B cell (primary cell): ENCODE measurements at regions not wholly inside any gene's neighbourhood (a gene's known extent, or its start where the extent isn't known, plus 50 kb on each side); places are given as distances from the start of the nearest gene placed in this dataset.

Source experiments
- ATAC-seq: fragments of 200-7000 bp; cut with Tn5 transposase; one replicate; pipeline ENCODE4 v1.10.0; 2021; ENCODE audit warnings: low read depth, mild to moderate bottlenecking, moderate number of reproducible peaks, moderate library complexity
- CTCF ChIA-PET: fragments of 350-600 bp; sonication (Branson Sonifier 250); formaldehyde crosslinking; loops from one replicate; lab custom pipeline; 2021; ENCODE audit warnings: antibody characterized with exemption, inconsistent platforms; lab: Charles Lee
- POLR2A ChIA-PET: fragments of 350-600 bp; sonication (Branson Sonifier 250); formaldehyde crosslinking; loops from one replicate; lab custom pipeline; 2021; ENCODE audit warnings: antibody characterized with exemption; lab: Charles Lee
- DNase-seq: peaks from one replicate; pipeline ENCODE4 v3.0.0; 2013
- H2AFZ ChIP-seq: 2 replicates; pipeline ENCODE4 v1.6.1; 2012; ENCODE audit warnings: mild to moderate bottlenecking, low read depth, low read length; ENCODE audit not compliant: insufficient read depth, poor library complexity, severe bottlenecking
- H3K27ac ChIP-seq, 2 donors: 1 replicate in 1 of 2; 2 replicates in 1 of 2; pipeline ENCODE4 v1.5.1; 2012 to 2013; ENCODE audit warnings: low read length in 2 of 2, mild to moderate bottlenecking in 2 of 2, moderate library complexity in 1 of 2
- H3K27me3 ChIP-seq, 4 experiments: fragments of 200-600 bp in 1 of 4; sonication (generic) in 1 of 4; replicated peaks in 1 of 4; 1 replicate in 2 of 4; 2 replicates in 2 of 4; pipeline versions ENCODE4 v1.6.1 to v1.7.0; 2013 to 2016; ENCODE audit warnings: low read length in 3 of 4, mild to moderate bottlenecking in 2 of 4, mixed read lengths in 1 of 4, moderate library complexity in 1 of 4; ENCODE audit not compliant: insufficient read depth in 4 of 4, control insufficient read depth in 3 of 4; ENCODE audit errors: control extremely low read depth in 1 of 4
- H3K36me3 ChIP-seq, 2 experiments: replicated peaks in 1 of 2; 1 replicate in 1 of 2; 2 replicates in 1 of 2; pipeline versions ENCODE4 v1.6.1 to v1.7.1; 2013; ENCODE audit warnings: low read length in 1 of 2; ENCODE audit not compliant: insufficient read depth in 2 of 2, control insufficient read depth in 1 of 2; ENCODE audit errors: control extremely low read depth in 1 of 2, extremely low read depth in 1 of 2
- H3K4me1 ChIP-seq, 2 donors: fragments of 200-600 bp in 1 of 2; sonication (generic) in 1 of 2; 1 replicate in 1 of 2; 2 replicates in 1 of 2; pipeline versions ENCODE4 v1.5.1 to v1.6.1; 2013 to 2017; ENCODE audit warnings: low read length in 2 of 2; ENCODE audit not compliant: control insufficient read depth in 2 of 2, insufficient read depth in 2 of 2
- H3K4me2 ChIP-seq: replicated peaks from 2 replicates; pipeline ENCODE3; 2012; ENCODE audit warnings: mild to moderate bottlenecking, low read depth, low read length; ENCODE audit not compliant: poor library complexity, severe bottlenecking
- H3K4me3 ChIP-seq, 5 experiments: fragments of 200-600 bp in 1 of 5; sonication (generic) in 1 of 5; 1 replicate in 3 of 5; 2 replicates in 2 of 5; pipeline versions ENCODE4 v1.5.1 to v1.7.0; 2011 to 2016; ENCODE audit warnings: low read length in 4 of 5, mild to moderate bottlenecking in 4 of 5, low read depth in 2 of 5, control low read depth in 1 of 5, moderate library complexity in 1 of 5; ENCODE audit not compliant: insufficient read depth in 1 of 5; ENCODE audit errors: control extremely low read depth in 1 of 5, extremely low read depth in 1 of 5
- H3K79me2 ChIP-seq: fragments of 200-600 bp; sonication (generic); one replicate; pipeline ENCODE4 v1.6.0; 2016; ENCODE audit warnings: low read length; ENCODE audit not compliant: control insufficient read depth, insufficient read depth
- H3K9ac ChIP-seq: fragments of 200-600 bp; sonication (generic); 2 replicates; pipeline ENCODE4 v1.6.1; 2017; ENCODE audit warnings: mild to moderate bottlenecking, low read length, moderate library complexity
- H3K9me3 ChIP-seq, 3 donors: one replicate each; pipeline versions ENCODE4 v1.6.1 to v1.7.1; 2013; ENCODE audit warnings: low read length in 2 of 3; ENCODE audit not compliant: control insufficient read depth in 2 of 3, insufficient read depth in 1 of 3; ENCODE audit errors: control extremely low read depth in 1 of 3
- H4K20me1 ChIP-seq: 2 replicates; pipeline ENCODE4 v1.6.0; 2012; ENCODE audit warnings: mild to moderate bottlenecking, low read length; ENCODE audit not compliant: insufficient read depth, control insufficient read depth, poor library complexity, severe bottlenecking
- H3K27ac Mint-ChIP-seq: one replicate; pipeline ENCODE4 v1.8.0; 2021; ENCODE audit warnings: mixed read lengths
- H3K27me3 Mint-ChIP-seq: one replicate; pipeline ENCODE4 v1.8.0; 2021; ENCODE audit warnings: mixed read lengths
- H3K4me1 Mint-ChIP-seq: one replicate; pipeline ENCODE4 v1.8.0; 2021; ENCODE audit warnings: mixed read lengths
- H3K4me3 Mint-ChIP-seq: one replicate; pipeline ENCODE4 v1.8.0; 2021; ENCODE audit warnings: mixed read lengths
- H3K9me3 Mint-ChIP-seq: one replicate; pipeline ENCODE4 v1.8.0; 2022; ENCODE audit warnings: mixed read lengths; ENCODE audit not compliant: insufficient read depth
- EZH2 ChIP-seq: IDR thresholded peaks from 2 replicates; pipeline ENCODE4 v1.6.1; 2012; ENCODE audit warnings: borderline replicate concordance, low read depth, mild to moderate bottlenecking, moderate library complexity, low read length; ENCODE audit not compliant: insufficient read depth, poor library complexity, severe bottlenecking
- WGBS: methylation state at CpG from one replicate; pipeline ENCODE4 v1.1.5; 2013; ENCODE audit warnings: missing lambda C conversion rate; ENCODE audit not compliant: insufficient coverage; 5-methylcytosine and 5-hydroxymethylcytosine counted together
- intact Hi-C: fragments of 100-400 bp; cut with micrococcal nuclease; formaldehyde crosslinking; loops from one replicate; pipeline ENCODE4 v1.10.0; 2022
- TF ChIP-seq, protein P1 (sequence below): fragments of 200-600 bp; IDR thresholded peaks from one replicate; pipeline ENCODE4 v1.8.0; 2022; ENCODE audit warnings: antibody characterized with exemption, mild to moderate bottlenecking

DNA sequence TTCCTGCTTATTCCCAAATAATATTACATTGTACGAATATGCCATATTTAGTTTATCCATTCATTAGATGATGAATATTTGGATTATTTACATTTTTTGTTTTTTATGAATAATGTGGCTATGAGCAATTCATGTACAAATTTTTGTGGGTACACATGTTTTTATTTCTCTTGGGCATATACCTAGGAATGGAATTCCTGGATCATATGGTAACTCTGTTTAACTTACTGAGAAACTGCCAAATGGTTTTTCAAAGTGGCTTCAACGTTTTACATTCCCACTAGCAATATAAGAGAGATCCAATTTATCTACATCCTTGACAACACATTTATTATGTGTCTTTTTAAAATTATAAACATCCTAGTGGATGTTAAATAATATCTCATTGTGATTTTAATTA is 362.0 kb upstream of the TMCO5A start:
- no peak overlapping the region for H2AFZ ChIP-seq
- H3K4me1 ChIP-seq = no peaks in the 10 kb centered on the region
- H3K4me1 Mint-ChIP-seq = no peaks in the 10 kb centered on the region
- no peak overlapping the region for H3K4me2 ChIP-seq
- no peak overlapping the region for H3K4me3 ChIP-seq
- intact Hi-C loops = no loop called here
- no peaks in the 10 kb centered on the region for H3K36me3 ChIP-seq
- ATAC-seq = no peak
- CTCF ChIA-PET = no interaction called here
- H3K9me3 Mint-ChIP-seq = peaks cover 3% of the 10 kb centered on the region
- no peak overlapping the region for H3K9ac ChIP-seq
- no peak overlapping the region for H3K27ac ChIP-seq
- no peaks in the 10 kb centered on the region for H3K9me3 ChIP-seq
- DNase-seq = no peak
- no CpG with 5 or more reads among the region's 2 CpGs for WGBS
- H3K27me3 ChIP-seq = no peaks in the 10 kb centered on the region
- no peak overlapping the region for H3K4me3 Mint-ChIP-seq
- POLR2A ChIA-PET = no interaction called here
- no peaks in the 10 kb centered on the region for H3K27me3 Mint-ChIP-seq
- TF ChIP-seq, protein P1, sequence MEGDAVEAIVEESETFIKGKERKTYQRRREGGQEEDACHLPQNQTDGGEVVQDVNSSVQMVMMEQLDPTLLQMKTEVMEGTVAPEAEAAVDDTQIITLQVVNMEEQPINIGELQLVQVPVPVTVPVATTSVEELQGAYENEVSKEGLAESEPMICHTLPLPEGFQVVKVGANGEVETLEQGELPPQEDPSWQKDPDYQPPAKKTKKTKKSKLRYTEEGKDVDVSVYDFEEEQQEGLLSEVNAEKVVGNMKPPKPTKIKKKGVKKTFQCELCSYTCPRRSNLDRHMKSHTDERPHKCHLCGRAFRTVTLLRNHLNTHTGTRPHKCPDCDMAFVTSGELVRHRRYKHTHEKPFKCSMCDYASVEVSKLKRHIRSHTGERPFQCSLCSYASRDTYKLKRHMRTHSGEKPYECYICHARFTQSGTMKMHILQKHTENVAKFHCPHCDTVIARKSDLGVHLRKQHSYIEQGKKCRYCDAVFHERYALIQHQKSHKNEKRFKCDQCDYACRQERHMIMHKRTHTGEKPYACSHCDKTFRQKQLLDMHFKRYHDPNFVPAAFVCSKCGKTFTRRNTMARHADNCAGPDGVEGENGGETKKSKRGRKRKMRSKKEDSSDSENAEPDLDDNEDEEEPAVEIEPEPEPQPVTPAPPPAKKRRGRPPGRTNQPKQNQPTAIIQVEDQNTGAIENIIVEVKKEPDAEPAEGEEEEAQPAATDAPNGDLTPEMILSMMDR = no peak
- no peak for TF ChIP-seq EZH2
- no peaks in the 10 kb centered on the region for H4K20me1 ChIP-seq
- no peaks in the 10 kb centered on the region for H3K79me2 ChIP-seq
- H3K27ac Mint-ChIP-seq = no peak overlapping the region

DNA sequence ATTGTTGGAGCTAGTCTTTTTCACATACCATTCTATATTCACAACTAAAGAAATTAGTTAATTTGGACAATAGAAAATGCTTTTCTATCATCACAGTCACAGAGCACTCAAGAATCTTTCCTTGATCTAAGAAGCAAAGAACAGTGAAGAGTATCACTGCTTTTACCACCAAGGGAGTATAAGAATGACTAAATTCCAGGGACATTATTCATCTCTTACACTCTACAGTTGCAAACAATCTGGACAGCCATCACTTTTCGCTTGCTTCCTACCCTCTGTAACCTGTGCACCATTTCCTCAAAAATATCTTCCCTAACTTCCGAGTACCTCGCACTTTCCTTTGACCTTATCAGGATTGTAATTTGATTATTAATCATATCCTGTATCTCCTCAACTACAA is 359.5 kb upstream of the TMCO5A start:
- H3K9ac ChIP-seq = no peak overlapping the region
- Mint-ChIP-seq H3K27ac (no peak overlapping the region), H3K27me3 (no peaks in the 10 kb centered on the region), H3K4me1 (no peaks in the 10 kb centered on the region), H3K4me3 (no peak overlapping the region), H3K9me3 (no peaks in the 10 kb centered on the region)
- no peaks in the 10 kb centered on the region for H3K36me3 ChIP-seq
- no peaks in the 10 kb centered on the region for H3K79me2 ChIP-seq
- H4K20me1 ChIP-seq = no peaks in the 10 kb centered on the region
- ChIA-PET POLR2A (no interaction called here), CTCF (no interaction called here)
- TF ChIP-seq EZH2 = no peak
- TF ChIP-seq, protein P1 = no peak
- H2AFZ ChIP-seq = no peak overlapping the region
- DNase-seq (no peak), ATAC-seq (no peak)
- H3K4me2 ChIP-seq = no peak overlapping the region
- H3K4me1 ChIP-seq = no peaks in the 10 kb centered on the region
- no peak overlapping the region for H3K4me3 ChIP-seq
- intact Hi-C loops = no loop called here
- no peaks in the 10 kb centered on the region for H3K27me3 ChIP-seq
- 100% methylated on average over 1 of the region's 3 CpGs for WGBS
- no peak overlapping the region for H3K27ac ChIP-seq
- H3K9me3 ChIP-seq = no peaks in the 10 kb centered on the region
